Loucy (cell line): ENCODE measurements at regions not wholly inside any gene's neighbourhood (a gene's known extent, or its start where the extent isn't known, plus 50 kb on each side); places are given as distances from the start of the nearest gene placed in this dataset.

Experiments
- H2AFZ ChIP-seq: fragments of 200-600 bp; sonication (generic); 2 replicates; pipeline ENCODE4 v1.6.0; 2016; ENCODE audit warnings: antibody characterized with exemption, mild to moderate bottlenecking, low read length, moderate library complexity
- H3F3A ChIP-seq: fragments of 200-600 bp; 2 replicates; pipeline ENCODE4 v1.6.0; 2016; ENCODE audit warnings: antibody characterized with exemption, low read depth, mild to moderate bottlenecking
- H3K27me3 ChIP-seq: fragments of 200-600 bp; sonication (generic); 2 replicates; pipeline ENCODE4 v1.6.1; 2014; ENCODE audit warnings: low read length, mild to moderate bottlenecking; ENCODE audit not compliant: insufficient read depth, poor library complexity, severe bottlenecking
- H3K36me3 ChIP-seq: fragments of 200-600 bp; sonication (generic); 2 replicates; pipeline ENCODE4 v1.6.1; 2016; ENCODE audit warnings: low read length; ENCODE audit not compliant: insufficient read depth
- H3K4me1 ChIP-seq: fragments of 200-600 bp; sonication (generic); 2 replicates; pipeline ENCODE4 v1.5.1; 2014; ENCODE audit warnings: low read length, mild to moderate bottlenecking; ENCODE audit not compliant: insufficient read depth, poor library complexity, severe bottlenecking
- H3K4me2 ChIP-seq: fragments of 200-600 bp; sonication (generic); 2 replicates; pipeline ENCODE4 v1.6.0; 2014; ENCODE audit warnings: antibody characterized with exemption, low read length, low read depth, mild to moderate bottlenecking; ENCODE audit not compliant: poor library complexity, severe bottlenecking
- H3K4me3 ChIP-seq: fragments of 200-600 bp; sonication (generic); 2 replicates; pipeline ENCODE4 v1.5.1; 2014; ENCODE audit warnings: low read length, mild to moderate bottlenecking, mixed read lengths; ENCODE audit not compliant: poor library complexity, severe bottlenecking
- H3K79me2 ChIP-seq: fragments of 200-600 bp; sonication (generic); 2 replicates; pipeline ENCODE4 v1.6.1; 2014; ENCODE audit warnings: low read length; ENCODE audit not compliant: insufficient read depth
- H3K9ac ChIP-seq: fragments of 200-600 bp; sonication (generic); 2 replicates; pipeline ENCODE4 v1.6.0; 2014; ENCODE audit warnings: mild to moderate bottlenecking, low read depth, low read length, moderate library complexity; ENCODE audit not compliant: poor library complexity, severe bottlenecking
- H3K9me2 ChIP-seq: fragments of 200-600 bp; sonication (generic); replicated peaks from 2 replicates; pipeline ENCODE4 v1.6.1; 2016; ENCODE audit warnings: low read depth, low read length, mixed read lengths
- H3K9me3 ChIP-seq: fragments of 200-600 bp; sonication (generic); 2 replicates; pipeline ENCODE4 v1.6.1; 2014; ENCODE audit warnings: mild to moderate bottlenecking, antibody characterized with exemption, low read length, low read depth; ENCODE audit not compliant: insufficient read depth
- H4K20me1 ChIP-seq: fragments of 200-600 bp; sonication (generic); 2 replicates; pipeline ENCODE4 v1.6.0; 2014; ENCODE audit warnings: antibody characterized with exemption, low read length, mild to moderate bottlenecking; ENCODE audit not compliant: insufficient read depth, poor library complexity, severe bottlenecking
- EZH2phosphoT487 ChIP-seq: fragments of 200-600 bp; IDR thresholded peaks from 2 replicates; pipeline ENCODE4 v1.6.1; 2018; ENCODE audit warnings: antibody characterized with exemption, mild to moderate bottlenecking, moderate library complexity, borderline replicate concordance
- TF ChIP-seq, protein P1 (sequence below): fragments of 200-600 bp; sonication (generic); conservative IDR thresholded peaks from 2 replicates; pipeline ENCODE4 v1.5.1; 2014; ENCODE audit warnings: mild to moderate bottlenecking, antibody characterized with exemption, low read length

DNA sequence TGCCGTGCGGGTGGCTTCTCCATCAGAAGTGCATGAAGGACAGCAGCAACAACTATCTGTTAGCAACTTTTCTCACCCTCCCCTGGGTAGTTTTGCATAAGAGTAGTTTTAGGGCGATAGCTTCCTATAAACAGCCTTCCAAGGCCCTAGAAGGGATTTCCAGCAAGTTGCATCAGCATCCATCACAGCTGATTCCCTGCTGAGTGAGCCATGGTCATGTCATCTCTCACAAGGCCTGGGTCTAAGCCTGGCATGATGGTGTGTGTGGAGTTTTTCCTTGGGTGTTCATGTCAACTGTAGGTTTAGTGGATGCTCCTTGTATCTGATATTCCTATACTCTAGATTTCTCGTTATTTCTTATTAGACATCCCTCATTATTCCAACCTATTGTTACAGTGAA is 2324.7 kb upstream of the AGA start:
- no peaks in the 10 kb centered on the region for H3K9me2 ChIP-seq
- H2AFZ ChIP-seq = no peak overlapping the region
- no peaks in the 10 kb centered on the region for H3K9me3 ChIP-seq
- no peaks in the 10 kb centered on the region for H3K4me1 ChIP-seq
- no peaks in the 10 kb centered on the region for H4K20me1 ChIP-seq
- no peaks in the 10 kb centered on the region for H3K79me2 ChIP-seq
- no peaks in the 10 kb centered on the region for H3K27me3 ChIP-seq
- H3F3A ChIP-seq = no peaks in the 10 kb centered on the region
- H3K4me3 ChIP-seq = no peak overlapping the region
- H3K36me3 ChIP-seq = no peaks in the 10 kb centered on the region
- no peak overlapping the region for H3K9ac ChIP-seq
- H3K4me2 ChIP-seq = no peak overlapping the region
- TF ChIP-seq EZH2phosphoT487 = no peak
- TF ChIP-seq, protein P1, sequence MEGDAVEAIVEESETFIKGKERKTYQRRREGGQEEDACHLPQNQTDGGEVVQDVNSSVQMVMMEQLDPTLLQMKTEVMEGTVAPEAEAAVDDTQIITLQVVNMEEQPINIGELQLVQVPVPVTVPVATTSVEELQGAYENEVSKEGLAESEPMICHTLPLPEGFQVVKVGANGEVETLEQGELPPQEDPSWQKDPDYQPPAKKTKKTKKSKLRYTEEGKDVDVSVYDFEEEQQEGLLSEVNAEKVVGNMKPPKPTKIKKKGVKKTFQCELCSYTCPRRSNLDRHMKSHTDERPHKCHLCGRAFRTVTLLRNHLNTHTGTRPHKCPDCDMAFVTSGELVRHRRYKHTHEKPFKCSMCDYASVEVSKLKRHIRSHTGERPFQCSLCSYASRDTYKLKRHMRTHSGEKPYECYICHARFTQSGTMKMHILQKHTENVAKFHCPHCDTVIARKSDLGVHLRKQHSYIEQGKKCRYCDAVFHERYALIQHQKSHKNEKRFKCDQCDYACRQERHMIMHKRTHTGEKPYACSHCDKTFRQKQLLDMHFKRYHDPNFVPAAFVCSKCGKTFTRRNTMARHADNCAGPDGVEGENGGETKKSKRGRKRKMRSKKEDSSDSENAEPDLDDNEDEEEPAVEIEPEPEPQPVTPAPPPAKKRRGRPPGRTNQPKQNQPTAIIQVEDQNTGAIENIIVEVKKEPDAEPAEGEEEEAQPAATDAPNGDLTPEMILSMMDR = no peak

DNA sequence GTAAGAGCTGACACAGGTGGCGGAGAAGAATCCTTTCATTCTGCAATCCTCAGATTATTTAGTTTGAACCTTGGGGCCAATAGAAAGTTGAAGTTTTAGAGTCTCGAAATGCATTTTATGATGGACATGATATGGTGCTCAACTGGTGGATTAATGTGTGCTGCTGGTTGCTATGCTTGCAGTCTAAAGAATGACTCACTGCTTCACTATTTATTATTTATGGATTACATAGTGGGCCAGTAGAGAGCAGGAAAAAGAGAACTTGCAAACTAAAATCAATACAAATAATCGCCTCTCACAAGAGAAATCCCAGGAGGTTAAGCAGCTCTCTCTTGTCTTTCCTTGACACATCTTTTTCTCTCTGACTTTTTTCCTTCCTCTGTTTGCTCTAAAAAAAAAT is 2326.8 kb upstream of the AGA start:
- no peaks in the 10 kb centered on the region for H3K9me2 ChIP-seq

DNA sequence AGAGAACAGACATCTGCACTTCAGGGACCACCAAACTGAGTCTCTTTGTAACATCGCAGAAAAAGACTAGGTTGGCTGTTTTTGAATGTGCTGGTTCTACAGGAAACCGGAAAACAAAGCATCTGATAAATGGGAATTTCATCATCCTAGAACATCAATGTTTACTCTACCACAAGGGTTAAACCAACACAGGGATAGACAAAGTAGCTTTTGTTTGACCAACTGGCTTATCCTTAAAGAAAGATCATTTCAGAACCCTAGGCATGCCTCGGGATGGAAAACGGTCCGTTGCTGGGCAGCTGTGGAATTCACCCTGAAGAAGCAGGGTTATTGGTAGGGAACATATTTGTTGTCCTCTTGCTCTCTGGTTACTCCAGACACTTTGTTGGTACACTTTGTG is 2355.5 kb upstream of the AGA start:
- Histone ChIP-seq H3K36me3 (no peaks in the 10 kb centered on the region), H3F3A (no peaks in the 10 kb centered on the region)
- TF ChIP-seq, protein P1 = no peak
- no peak for TF ChIP-seq EZH2phosphoT487

More for the DNA sequence above, 2326.8 kb upstream of the AGA start:
- no peaks in the 10 kb centered on the region for H3K9me3 ChIP-seq
- H3K79me2 ChIP-seq = no peaks in the 10 kb centered on the region
- H3K4me1 ChIP-seq = no peaks in the 10 kb centered on the region
- no peaks in the 10 kb centered on the region for H4K20me1 ChIP-seq
- H3F3A ChIP-seq = no peaks in the 10 kb centered on the region
- TF ChIP-seq EZH2phosphoT487 = no peak
- TF ChIP-seq, protein P1 = no peak
- no peak overlapping the region for H3K9ac ChIP-seq
- H3K4me2 ChIP-seq = no peak overlapping the region
- H3K27me3 ChIP-seq = no peaks in the 10 kb centered on the region
- H3K36me3 ChIP-seq = no peaks in the 10 kb centered on the region
- H3K4me3 ChIP-seq = no peak overlapping the region
- no peak overlapping the region for H2AFZ ChIP-seq

More for the DNA sequence above, 2355.5 kb upstream of the AGA start:
- Histone ChIP-seq H3K4me1 (no peaks in the 10 kb centered on the region), H2AFZ (no peak overlapping the region), H4K20me1 (no peaks in the 10 kb centered on the region), H3K4me2 (no peak overlapping the region), H3K4me3 (no peak overlapping the region), H3K79me2 (no peaks in the 10 kb centered on the region), H3K9ac (no peak overlapping the region), H3K9me2 (no peaks in the 10 kb centered on the region), H3K27me3 (no peaks in the 10 kb centered on the region), H3K9me3 (no peaks in the 10 kb centered on the region)
